Natural killer cell (primary cell): ENCODE measurements at regions not wholly inside any gene's neighbourhood (a gene's known extent, or its start where the extent isn't known, plus 50 kb on each side); places are given as distances from the start of the nearest gene placed in this dataset.
A peak's percentile ranks its signal among the peaks of the same experiment; 100 is the strongest.
"Not testable (repeated sequence)": the region's sequence is repeated elsewhere in the genome, so short reads cannot be mapped to it uniquely, and the experiment has no call there.

Experiments
- ATAC-seq, 3 donors: fragments of 150-1000 bp in 2 of 3; fragments of 200-7000 bp in 1 of 3; cut with Tn5 transposase; 1 replicate in 1 of 3; 2 replicates in 2 of 3; pipeline ENCODE4 v1.10.0; 2021; ENCODE audit warnings: mild to moderate bottlenecking in 2 of 3, moderate library complexity in 2 of 3
- DNase-seq, 2 donors: peaks; one replicate each; pipeline versions ENCODE4 v3.0.0 to v3.0.0-alpha.2; 2013 to 2021; ENCODE audit warnings: mixed read lengths in 1 of 2
- H3K27ac ChIP-seq: one replicate; pipeline ENCODE4 v1.5.1; 2013; ENCODE audit warnings: mild to moderate bottlenecking, low read length
- H3K27me3 ChIP-seq: one replicate; pipeline ENCODE4 v1.6.1; 2013; ENCODE audit warnings: low read length; ENCODE audit not compliant: control insufficient read depth, insufficient read depth
- H3K36me3 ChIP-seq: one replicate; pipeline ENCODE4 v1.6.1; 2013; ENCODE audit warnings: low read length; ENCODE audit not compliant: control insufficient read depth, insufficient read depth
- H3K4me1 ChIP-seq: one replicate; pipeline ENCODE4 v1.6.1; 2013; ENCODE audit warnings: low read length; ENCODE audit not compliant: control insufficient read depth, insufficient read depth
- H3K4me3 ChIP-seq: one replicate; pipeline ENCODE4 v1.5.1; 2013; ENCODE audit warnings: low read length
- H3K9me3 ChIP-seq: one replicate; pipeline ENCODE4 v1.6.1; 2013; ENCODE audit warnings: low read length; ENCODE audit not compliant: control insufficient read depth, insufficient read depth
- H3K27ac Mint-ChIP-seq, 2 donors: one replicate each; pipeline ENCODE4 v1.8.0; 2022; ENCODE audit warnings: mild to moderate bottlenecking in 2 of 2, mixed read lengths in 2 of 2, moderate library complexity in 1 of 2
- H3K27me3 Mint-ChIP-seq, 2 donors: one replicate each; pipeline ENCODE4 v1.8.0; 2022; ENCODE audit warnings: low read depth in 2 of 2, mixed read lengths in 2 of 2
- H3K36me3 Mint-ChIP-seq: one replicate; pipeline ENCODE4 v1.8.0; 2022; ENCODE audit warnings: mixed read lengths
- H3K4me1 Mint-ChIP-seq, 2 donors: one replicate each; pipeline ENCODE4 v1.8.0; 2022; ENCODE audit warnings: mixed read lengths in 2 of 2
- H3K4me3 Mint-ChIP-seq: one replicate; pipeline ENCODE4 v1.8.0; 2022; ENCODE audit warnings: mild to moderate bottlenecking, moderate library complexity, mixed read lengths
- H3K9me3 Mint-ChIP-seq, 2 donors: one replicate each; pipeline ENCODE4 v1.8.0; 2022; ENCODE audit warnings: mixed read lengths in 2 of 2
- WGBS: methylation state at CpG from one replicate; pipeline ENCODE4 v1.1.7; 2013; ENCODE audit warnings: missing lambda C conversion rate; ENCODE audit not compliant: insufficient coverage; 5-methylcytosine and 5-hydroxymethylcytosine counted together
- intact Hi-C: fragments of 100-400 bp; cut with micrococcal nuclease; formaldehyde crosslinking; loops from one replicate; pipeline ENCODE4 v1.14.2; 2022

GRCh38 chr10:46816126-46816525 is 95.1 kb upstream of the PTPN20 start:
- H3K36me3 Mint-ChIP-seq, H3K4me3 Mint-ChIP-seq, H3K9me3 Mint-ChIP-seq, intact Hi-C loops, H3K4me1 ChIP-seq, H3K9me3 ChIP-seq, H3K4me1 Mint-ChIP-seq, H3K4me3 ChIP-seq, ATAC-seq, DNase-seq, H3K27me3 ChIP-seq, H3K27me3 Mint-ChIP-seq, H3K27ac Mint-ChIP-seq, H3K36me3 ChIP-seq, H3K27ac ChIP-seq: not testable (repeated sequence)
- no CpG with 5 or more reads among the region's 18 CpGs for WGBS

- DNase-seq, H3K4me1 ChIP-seq, H3K9me3 Mint-ChIP-seq, H3K27ac ChIP-seq, H3K4me1 Mint-ChIP-seq, H3K27ac Mint-ChIP-seq, intact Hi-C loops, ATAC-seq, H3K27me3 Mint-ChIP-seq, H3K36me3 ChIP-seq, H3K4me3 Mint-ChIP-seq, H3K27me3 ChIP-seq, H3K9me3 ChIP-seq, H3K4me3 ChIP-seq, H3K36me3 Mint-ChIP-seq: not testable (repeated sequence)
- WGBS, result 87% methylated on average over 4 of the region's 11 CpGs
These were observed 70.7 kb upstream of the PTPN20 start for GRCh38 chr10:46840393-46841050.

- H3K27ac Mint-ChIP-seq, H3K4me1 ChIP-seq, DNase-seq, H3K9me3 ChIP-seq, H3K27ac ChIP-seq, H3K27me3 ChIP-seq, H3K9me3 Mint-ChIP-seq, H3K4me1 Mint-ChIP-seq, H3K27me3 Mint-ChIP-seq, H3K36me3 ChIP-seq, H3K4me3 Mint-ChIP-seq, H3K36me3 Mint-ChIP-seq, intact Hi-C loops, H3K4me3 ChIP-seq: not testable (repeated sequence)
- no CpG with 5 or more reads among the region's 10 CpGs for WGBS
- ATAC-seq, result peak in 1 of 3 donors; percentile 14
These were observed 70.1 kb upstream of the PTPN20 start for GRCh38 chr10:46841051-46841593.

GRCh38 chr10:46845194-46845593 is 66.0 kb upstream of the PTPN20 start:
- H3K4me1 Mint-ChIP-seq, H3K27me3 ChIP-seq, DNase-seq: not testable (repeated sequence)

GRCh38 chr10:46845640-46846039 is 65.6 kb upstream of the PTPN20 start:
- H3K27me3 ChIP-seq, H3K36me3 Mint-ChIP-seq, H3K4me3 Mint-ChIP-seq, H3K4me1 ChIP-seq, H3K9me3 Mint-ChIP-seq, intact Hi-C loops, ATAC-seq, H3K27ac Mint-ChIP-seq, H3K4me3 ChIP-seq, H3K27ac ChIP-seq, H3K4me1 Mint-ChIP-seq, H3K9me3 ChIP-seq, H3K27me3 Mint-ChIP-seq, DNase-seq, H3K36me3 ChIP-seq: not testable (repeated sequence)
- no CpG with 5 or more reads among the region's 6 CpGs for WGBS

More at GRCh38 chr10:46845194-46845593, 66.0 kb upstream of the PTPN20 start:
- H3K27ac Mint-ChIP-seq, H3K9me3 ChIP-seq, H3K36me3 Mint-ChIP-seq, H3K9me3 Mint-ChIP-seq, H3K4me3 ChIP-seq, H3K36me3 ChIP-seq, ATAC-seq, H3K27me3 Mint-ChIP-seq, H3K4me1 ChIP-seq, H3K27ac ChIP-seq, H3K4me3 Mint-ChIP-seq, intact Hi-C loops: not testable (repeated sequence)
- no CpG with 5 or more reads among the region's 2 CpGs for WGBS

- H3K4me3 ChIP-seq, H3K27ac ChIP-seq, H3K27me3 Mint-ChIP-seq, H3K9me3 ChIP-seq, H3K9me3 Mint-ChIP-seq, H3K27ac Mint-ChIP-seq, DNase-seq, H3K4me1 ChIP-seq, H3K4me3 Mint-ChIP-seq, H3K4me1 Mint-ChIP-seq, intact Hi-C loops, H3K36me3 Mint-ChIP-seq, ATAC-seq, H3K36me3 ChIP-seq, H3K27me3 ChIP-seq: not testable (repeated sequence)
- WGBS, result no CpG with 5 or more reads among the region's 1 CpG
These were observed 50.5 kb upstream of the PTPN20 start for GRCh38 chr10:46860753-46861152.
